GM23248 (cell line): ENCODE measurements at regions not wholly inside any gene's neighbourhood (a gene's known extent, or its start where the extent isn't known, plus 50 kb on each side); places are given as distances from the start of the nearest gene placed in this dataset.

Experiments used
- EZH2 ChIP-seq: fragments of 200-600 bp; sonication (generic); IDR thresholded peaks from 2 replicates; pipeline ENCODE4 v1.6.1; 2018; ENCODE audit warnings: antibody characterized with exemption, mild to moderate bottlenecking; ENCODE audit not compliant: insufficient read depth, poor library complexity, severe bottlenecking
- EZH2phosphoT487 ChIP-seq: fragments of 200-600 bp; sonication (generic); IDR thresholded peaks from 2 replicates; pipeline ENCODE4 v1.6.1; 2018; ENCODE audit warnings: antibody characterized with exemption, moderate library complexity, mild to moderate bottlenecking, low read depth; ENCODE audit not compliant: insufficient read depth

DNA sequence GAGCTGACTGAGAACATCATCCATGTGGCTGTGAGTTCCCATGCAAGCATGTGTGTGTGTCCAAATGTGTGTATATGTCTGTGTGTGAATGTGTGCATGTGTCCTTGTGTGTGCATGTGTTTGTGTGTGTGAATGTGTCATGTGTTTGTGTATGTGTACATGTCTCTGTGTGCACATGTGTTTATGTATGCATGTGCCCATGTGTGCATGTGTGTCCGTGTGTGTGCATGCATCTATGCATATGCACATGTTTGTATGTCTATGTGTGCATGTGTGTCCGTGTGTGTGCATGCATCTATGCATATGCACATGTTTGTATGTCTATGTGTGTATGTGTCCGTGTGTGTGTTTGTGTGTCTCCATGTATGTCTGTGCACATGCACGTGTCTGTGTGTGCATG, 99.7 kb downstream of the LBH start:
- TF ChIP-seq EZH2phosphoT487, result no peak
- no peak for TF ChIP-seq EZH2
